Left lung (tissue), 4 donors: ENCODE measurements at regions not wholly inside any gene's neighbourhood (a gene's known extent, or its start where the extent isn't known, plus 50 kb on each side); places are given as distances from the start of the nearest gene placed in this dataset.

ENCODE experiments used
- ATAC-seq: fragments of 200-7000 bp; cut with Tn5 transposase; one replicate; pipeline ENCODE4 v1.9.1; 2020; ENCODE audit warnings: moderate library complexity
- DNase-seq, 4 donors: peaks; one replicate each; pipeline ENCODE4 v3.0.0-alpha.2; 2013 to 2020
- H3K27ac ChIP-seq, 2 donors: fragments of 200-600 bp; sonication (generic) in 1 of 2; one replicate each; pipeline versions ENCODE4 v1.5.0 to v1.8.0; 2020 to 2021
- H3K27me3 ChIP-seq, 2 donors: fragments of 200-600 bp; sonication (generic) in 1 of 2; one replicate each; pipeline versions ENCODE4 v1.5.0 to v1.8.0; 2020 to 2021
- H3K36me3 ChIP-seq, 2 donors: fragments of 200-600 bp; sonication (generic) in 1 of 2; one replicate each; pipeline versions ENCODE4 v1.5.0 to v1.8.0; 2020 to 2021
- H3K4me1 ChIP-seq, 2 donors: fragments of 200-600 bp; one replicate each; pipeline ENCODE4 v1.8.0; 2021
- H3K4me3 ChIP-seq, 2 donors: fragments of 200-600 bp; sonication (generic) in 1 of 2; one replicate each; pipeline versions ENCODE4 v1.5.0 to v1.8.0; 2020 to 2021; ENCODE audit warnings: mild to moderate bottlenecking in 1 of 2
- H3K9me3 ChIP-seq, 2 donors: fragments of 200-600 bp; sonication (generic) in 1 of 2; one replicate each; pipeline versions ENCODE4 v1.5.0 to v1.8.0; 2020 to 2021
- CTCF ChIP-seq, 2 donors: fragments of 200-600 bp; sonication (generic) in 1 of 2; IDR thresholded peaks; one replicate each; pipeline versions ENCODE4 v1.5.0 to v1.8.0; 2021; ENCODE audit warnings: antibody characterized with exemption in 2 of 2
- intact Hi-C, 2 donors: fragments of 100-400 bp; cut with DNase I; formaldehyde crosslinking; loops; one replicate each; pipeline versions ENCODE4 v1.11.2 to v1.14.2; 2022
- donor health status: DM: no; HTN: yes; CAD: no.
- donor health status: DM: no; HTN: no; CAD: no.

- H3K27me3 ChIP-seq, result peaks cover 5 to 35% of the 10 kb centered on the region in 2 donors
- H3K4me3 ChIP-seq, result no peak overlapping the region
These were observed 257.2 kb upstream of the HDAC4 start for GRCh38 chr2:239657992-239658391.

GRCh38 chr2:239657236-239657635 lies 256.4 kb upstream of the HDAC4 start:
- Histone ChIP-seq H3K4me3 (no peak overlapping the region), H3K27ac (no peak overlapping the region), H3K9me3 (no peaks in the 10 kb centered on the region), H3K4me1 (peaks cover 0 to 22% of the 10 kb centered on the region in 2 donors), H3K27me3 (peaks cover 5 to 27% of the 10 kb centered on the region in 2 donors), H3K36me3 (no peaks in the 10 kb centered on the region)
- no peak for TF ChIP-seq CTCF (IDR thresholded peaks at IDR 0.05)
- no peak for ATAC-seq
- intact Hi-C loops, result no loop called here
- DNase-seq, result no peak

More at GRCh38 chr2:239657992-239658391, 257.2 kb upstream of the HDAC4 start:
- no peak for ATAC-seq
- H3K36me3 ChIP-seq, result no peaks in the 10 kb centered on the region
- H3K9me3 ChIP-seq, result no peaks in the 10 kb centered on the region
- no peak for DNase-seq
- H3K4me1 ChIP-seq, result peaks cover 0 to 22% of the 10 kb centered on the region in 2 donors
- TF ChIP-seq CTCF (IDR thresholded peaks at IDR 0.05), result no peak
- intact Hi-C loops, result no loop called here
- H3K27ac ChIP-seq, result no peak overlapping the region

- Histone ChIP-seq H3K36me3 (no peaks in the 10 kb centered on the region), H3K4me3 (no peak overlapping the region), H3K9me3 (no peaks in the 10 kb centered on the region), H3K27ac (no peak overlapping the region), H3K27me3 (peaks cover 0 to 5% of the 10 kb centered on the region in 2 donors), H3K4me1 (no peaks in the 10 kb centered on the region)
- no peak for ATAC-seq
- no peak for TF ChIP-seq CTCF (IDR thresholded peaks at IDR 0.05)
- no peak for DNase-seq
- intact Hi-C loops, result no loop called here
These were observed 253.4 kb upstream of the HDAC4 start for GRCh38 chr2:239654266-239654665.

- Histone ChIP-seq H3K27me3 (peaks cover 0 to 2% of the 10 kb centered on the region in 2 donors), H3K36me3 (no peaks in the 10 kb centered on the region), H3K27ac (no peak overlapping the region), H3K4me3 (no peak overlapping the region), H3K4me1 (no peaks in the 10 kb centered on the region), H3K9me3 (no peaks in the 10 kb centered on the region)
- TF ChIP-seq CTCF (IDR thresholded peaks at IDR 0.05), result no peak
- intact Hi-C loops, result no loop called here
- ATAC-seq (no peak), DNase-seq (no peak)
These were observed 251.0 kb upstream of the HDAC4 start for GRCh38 chr2:239651859-239652258.

- Histone ChIP-seq H3K27me3 (peaks cover 0 to 12% of the 10 kb centered on the region in 2 donors), H3K27ac (no peak overlapping the region), H3K4me1 (no peaks in the 10 kb centered on the region), H3K9me3 (no peaks in the 10 kb centered on the region), H3K4me3 (no peak overlapping the region), H3K36me3 (no peaks in the 10 kb centered on the region)
- TF ChIP-seq CTCF (IDR thresholded peaks at IDR 0.05), result no peak
- DNase-seq, result no peak
- no peak for ATAC-seq
- intact Hi-C loops, result no loop called here
These were observed 249.9 kb upstream of the HDAC4 start for GRCh38 chr2:239650674-239651073.
